ENCODE measurements at regions not wholly inside any gene's neighbourhood (a gene's known extent, or its start where the extent isn't known, plus 50 kb on each side); places are given as distances from the start of the nearest gene placed in this dataset.

- no peak for TF ChIP-seq POLR2A (IDR thresholded peaks at IDR 0.05)
- TF ChIP-seq CTCF (IDR thresholded peaks at IDR 0.05): no peak
Measured at GRCh38 chr12:89205517-89205916, 146.8 kb downstream of the DUSP6 start.
